WTC11 (cell line): ENCODE measurements at regions not wholly inside any gene's neighbourhood (a gene's known extent, or its start where the extent isn't known, plus 50 kb on each side); places are given as distances from the start of the nearest gene placed in this dataset.

Experiments used
- CBFB ChIP-seq: sonication (generic); formaldehyde crosslinking; IDR thresholded peaks from 2 replicates; pipeline ENCODE4 v1.8.1; 2022; ENCODE audit warnings: mild to moderate bottlenecking, low read depth, missing genetic modification reagents
- ESRRA ChIP-seq: sonication (generic); formaldehyde crosslinking; IDR thresholded peaks from 2 replicates; pipeline ENCODE4 v1.8.1; 2022; ENCODE audit warnings: mild to moderate bottlenecking, missing genetic modification reagents, borderline replicate concordance
- ETV6 ChIP-seq: sonication (generic); formaldehyde crosslinking; IDR thresholded peaks from 2 replicates; pipeline ENCODE4 v1.8.1; 2022; ENCODE audit warnings: mild to moderate bottlenecking, missing genetic modification reagents
- FOXP1 ChIP-seq: sonication (generic); formaldehyde crosslinking; IDR thresholded peaks from 2 replicates; pipeline ENCODE4 v1.8.0; 2022; ENCODE audit warnings: missing genetic modification reagents, mild to moderate bottlenecking, moderate library complexity, borderline replicate concordance
- TF ChIP-seq, protein P1 (sequence below): sonication (generic); formaldehyde crosslinking; conservative IDR thresholded peaks from 2 replicates; pipeline ENCODE4 v1.8.1; 2022; ENCODE audit warnings: mild to moderate bottlenecking, missing genetic modification reagents
- TF ChIP-seq, protein P2 (sequence below): sonication (generic); formaldehyde crosslinking; IDR thresholded peaks from 2 replicates; pipeline ENCODE4 v1.8.0; 2022; ENCODE audit warnings: mild to moderate bottlenecking, missing genetic modification reagents
- TF ChIP-seq, protein P3 (sequence below): sonication (generic); formaldehyde crosslinking; IDR thresholded peaks from 2 replicates; pipeline ENCODE4 v1.8.1; 2022; ENCODE audit warnings: low read depth, missing genetic modification reagents, borderline replicate concordance
- TF ChIP-seq, protein P4 (sequence below): fragments of 200-600 bp; IDR thresholded peaks from 2 replicates; pipeline ENCODE4 v1.8.0; 2022; ENCODE audit warnings: antibody characterized with exemption
- TF ChIP-seq, protein P5 (sequence below): sonication (generic); formaldehyde crosslinking; IDR thresholded peaks from 2 replicates; pipeline ENCODE4 v1.8.0; 2022; ENCODE audit warnings: missing genetic modification reagents

DNA sequence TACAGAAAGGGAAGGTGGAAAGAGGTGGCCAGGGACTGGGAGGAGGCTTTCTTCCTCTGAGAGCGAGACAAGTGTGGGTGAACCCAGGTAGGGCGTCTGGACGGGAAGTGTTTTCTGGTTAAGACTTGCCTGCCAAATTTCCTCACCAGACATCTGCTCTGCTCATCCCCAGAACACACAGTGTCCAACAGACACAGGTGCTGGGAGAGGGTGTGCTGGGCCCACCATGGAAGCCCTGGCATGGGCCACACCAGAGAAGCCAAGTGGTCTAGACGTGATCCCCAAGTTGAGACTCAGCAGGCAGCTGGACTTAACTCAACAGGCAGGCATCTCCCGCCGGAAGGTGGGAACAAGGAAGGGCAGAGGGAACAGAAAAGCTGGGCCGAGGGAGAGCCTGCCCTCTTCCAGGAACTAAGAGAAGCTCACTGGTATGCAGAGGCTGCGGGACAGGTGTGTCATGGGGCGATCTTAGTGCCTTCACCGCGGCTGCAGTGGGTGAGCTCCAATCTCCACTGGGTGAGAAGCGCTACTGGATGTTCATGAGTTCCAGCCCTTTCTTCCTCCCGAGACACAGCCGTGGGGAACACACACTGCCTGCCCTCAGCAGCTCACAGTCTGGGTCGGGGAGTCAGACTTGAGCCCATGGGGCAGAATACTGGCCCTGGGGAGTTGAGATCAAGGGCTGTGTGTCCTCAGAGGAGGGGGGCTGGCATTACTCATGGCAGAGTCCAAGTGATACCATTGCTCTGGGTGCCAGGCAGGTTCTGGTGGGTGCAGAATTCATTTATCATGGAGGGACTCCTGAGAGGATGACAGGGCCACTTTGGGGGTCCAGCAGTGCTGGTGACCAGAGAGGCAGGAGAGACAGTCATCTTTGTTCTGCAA, 110.2 kb downstream of the CPZ start:
- TF ChIP-seq, protein P1, sequence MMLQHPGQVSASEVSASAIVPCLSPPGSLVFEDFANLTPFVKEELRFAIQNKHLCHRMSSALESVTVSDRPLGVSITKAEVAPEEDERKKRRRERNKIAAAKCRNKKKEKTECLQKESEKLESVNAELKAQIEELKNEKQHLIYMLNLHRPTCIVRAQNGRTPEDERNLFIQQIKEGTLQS (CRISPR knock-in tag), result no peak
- TF ChIP-seq, protein P2, sequence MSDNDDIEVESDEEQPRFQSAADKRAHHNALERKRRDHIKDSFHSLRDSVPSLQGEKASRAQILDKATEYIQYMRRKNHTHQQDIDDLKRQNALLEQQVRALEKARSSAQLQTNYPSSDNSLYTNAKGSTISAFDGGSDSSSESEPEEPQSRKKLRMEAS (CRISPR knock-in tag), result no peak
- TF ChIP-seq ETV6 (CRISPR knock-in tag) (no peak), CBFB (CRISPR knock-in tag) (no peak), FOXP1 (no peak), ESRRA (CRISPR knock-in tag) (no peak)
- TF ChIP-seq, protein P3, sequence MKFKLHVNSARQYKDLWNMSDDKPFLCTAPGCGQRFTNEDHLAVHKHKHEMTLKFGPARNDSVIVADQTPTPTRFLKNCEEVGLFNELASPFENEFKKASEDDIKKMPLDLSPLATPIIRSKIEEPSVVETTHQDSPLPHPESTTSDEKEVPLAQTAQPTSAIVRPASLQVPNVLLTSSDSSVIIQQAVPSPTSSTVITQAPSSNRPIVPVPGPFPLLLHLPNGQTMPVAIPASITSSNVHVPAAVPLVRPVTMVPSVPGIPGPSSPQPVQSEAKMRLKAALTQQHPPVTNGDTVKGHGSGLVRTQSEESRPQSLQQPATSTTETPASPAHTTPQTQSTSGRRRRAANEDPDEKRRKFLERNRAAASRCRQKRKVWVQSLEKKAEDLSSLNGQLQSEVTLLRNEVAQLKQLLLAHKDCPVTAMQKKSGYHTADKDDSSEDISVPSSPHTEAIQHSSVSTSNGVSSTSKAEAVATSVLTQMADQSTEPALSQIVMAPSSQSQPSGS, result no peak
- TF ChIP-seq, protein P4, sequence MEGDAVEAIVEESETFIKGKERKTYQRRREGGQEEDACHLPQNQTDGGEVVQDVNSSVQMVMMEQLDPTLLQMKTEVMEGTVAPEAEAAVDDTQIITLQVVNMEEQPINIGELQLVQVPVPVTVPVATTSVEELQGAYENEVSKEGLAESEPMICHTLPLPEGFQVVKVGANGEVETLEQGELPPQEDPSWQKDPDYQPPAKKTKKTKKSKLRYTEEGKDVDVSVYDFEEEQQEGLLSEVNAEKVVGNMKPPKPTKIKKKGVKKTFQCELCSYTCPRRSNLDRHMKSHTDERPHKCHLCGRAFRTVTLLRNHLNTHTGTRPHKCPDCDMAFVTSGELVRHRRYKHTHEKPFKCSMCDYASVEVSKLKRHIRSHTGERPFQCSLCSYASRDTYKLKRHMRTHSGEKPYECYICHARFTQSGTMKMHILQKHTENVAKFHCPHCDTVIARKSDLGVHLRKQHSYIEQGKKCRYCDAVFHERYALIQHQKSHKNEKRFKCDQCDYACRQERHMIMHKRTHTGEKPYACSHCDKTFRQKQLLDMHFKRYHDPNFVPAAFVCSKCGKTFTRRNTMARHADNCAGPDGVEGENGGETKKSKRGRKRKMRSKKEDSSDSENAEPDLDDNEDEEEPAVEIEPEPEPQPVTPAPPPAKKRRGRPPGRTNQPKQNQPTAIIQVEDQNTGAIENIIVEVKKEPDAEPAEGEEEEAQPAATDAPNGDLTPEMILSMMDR, result no peak
- TF ChIP-seq, protein P5, sequence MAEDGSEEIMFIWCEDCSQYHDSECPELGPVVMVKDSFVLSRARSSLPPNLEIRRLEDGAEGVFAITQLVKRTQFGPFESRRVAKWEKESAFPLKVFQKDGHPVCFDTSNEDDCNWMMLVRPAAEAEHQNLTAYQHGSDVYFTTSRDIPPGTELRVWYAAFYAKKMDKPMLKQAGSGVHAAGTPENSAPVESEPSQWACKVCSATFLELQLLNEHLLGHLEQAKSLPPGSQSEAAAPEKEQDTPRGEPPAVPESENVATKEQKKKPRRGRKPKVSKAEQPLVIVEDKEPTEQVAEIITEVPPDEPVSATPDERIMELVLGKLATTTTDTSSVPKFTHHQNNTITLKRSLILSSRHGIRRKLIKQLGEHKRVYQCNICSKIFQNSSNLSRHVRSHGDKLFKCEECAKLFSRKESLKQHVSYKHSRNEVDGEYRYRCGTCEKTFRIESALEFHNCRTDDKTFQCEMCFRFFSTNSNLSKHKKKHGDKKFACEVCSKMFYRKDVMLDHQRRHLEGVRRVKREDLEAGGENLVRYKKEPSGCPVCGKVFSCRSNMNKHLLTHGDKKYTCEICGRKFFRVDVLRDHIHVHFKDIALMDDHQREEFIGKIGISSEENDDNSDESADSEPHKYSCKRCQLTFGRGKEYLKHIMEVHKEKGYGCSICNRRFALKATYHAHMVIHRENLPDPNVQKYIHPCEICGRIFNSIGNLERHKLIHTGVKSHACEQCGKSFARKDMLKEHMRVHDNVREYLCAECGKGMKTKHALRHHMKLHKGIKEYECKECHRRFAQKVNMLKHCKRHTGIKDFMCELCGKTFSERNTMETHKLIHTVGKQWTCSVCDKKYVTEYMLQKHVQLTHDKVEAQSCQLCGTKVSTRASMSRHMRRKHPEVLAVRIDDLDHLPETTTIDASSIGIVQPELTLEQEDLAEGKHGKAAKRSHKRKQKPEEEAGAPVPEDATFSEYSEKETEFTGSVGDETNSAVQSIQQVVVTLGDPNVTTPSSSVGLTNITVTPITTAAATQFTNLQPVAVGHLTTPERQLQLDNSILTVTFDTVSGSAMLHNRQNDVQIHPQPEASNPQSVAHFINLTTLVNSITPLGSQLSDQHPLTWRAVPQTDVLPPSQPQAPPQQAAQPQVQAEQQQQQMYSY (CRISPR knock-in tag), result no peak
